Vagina (tissue), 2 donors: ENCODE measurements at regions not wholly inside any gene's neighbourhood (a gene's known extent, or its start where the extent isn't known, plus 50 kb on each side); places are given as distances from the start of the nearest gene placed in this dataset.

Experiments
- DNase-seq, 2 donors: peaks; one replicate each; pipeline ENCODE4 v3.0.0-alpha.2; 2017; ENCODE audit errors: extremely low spot score in 2 of 2
- H3K27ac ChIP-seq: fragments of 200-600 bp; sonication (generic); one replicate; pipeline ENCODE4 v1.5.1; 2019
- H3K27me3 ChIP-seq: fragments of 200-600 bp; sonication (generic); one replicate; pipeline ENCODE4 v1.5.1; 2019
- H3K36me3 ChIP-seq, 2 donors: fragments of 200-600 bp; sonication (generic); one replicate each; pipeline ENCODE4 v1.5.1; 2017 to 2019
- H3K4me1 ChIP-seq: fragments of 200-600 bp; sonication (generic); one replicate; pipeline ENCODE4 v1.5.1; 2019
- H3K4me3 ChIP-seq, 2 donors: fragments of 200-600 bp; sonication (generic); 1 replicate in 1 of 2; 2 replicates in 1 of 2; pipeline ENCODE4 v1.5.1; 2016 to 2019
- H3K9me3 ChIP-seq: fragments of 200-600 bp; sonication (generic); one replicate; pipeline ENCODE4 v1.5.1; 2019
- CTCF ChIP-seq, 3 experiments: fragments of 450-650 bp in 2 of 3; fragments of 200-600 bp in 1 of 3; sonication (generic) in 1 of 3; IDR thresholded peaks; one replicate each; pipeline ENCODE4 v1.5.1; 2017 to 2019; ENCODE audit warnings: antibody characterized with exemption in 3 of 3, mild to moderate bottlenecking in 2 of 3, moderate library complexity in 2 of 3
- POLR2A ChIP-seq, 2 donors: fragments of 450-650 bp; IDR thresholded peaks; one replicate each; pipeline ENCODE4 v1.6.1; 2017; ENCODE audit warnings: antibody characterized with exemption in 2 of 2, mild to moderate bottlenecking in 2 of 2, moderate library complexity in 2 of 2
- POLR2AphosphoS5 ChIP-seq, 2 donors: sonication (generic); formaldehyde crosslinking; IDR thresholded peaks; one replicate each; pipeline ENCODE4 v1.9.0; 2017; ENCODE audit warnings: antibody characterized with exemption in 2 of 2, mild to moderate bottlenecking in 2 of 2, low read depth in 1 of 2; ENCODE audit not compliant: insufficient read depth in 1 of 2
- intact Hi-C: fragments of 100-400 bp; cut with DNase I; formaldehyde crosslinking; loops from one replicate; pipeline ENCODE4 v1.15.1; 2023

- no peak for DNase-seq
- H3K27ac ChIP-seq = no peak overlapping the region
- H3K36me3 ChIP-seq = no peaks in the 10 kb centered on the region
- no peak overlapping the region for H3K4me3 ChIP-seq
- no peaks in the 10 kb centered on the region for H3K9me3 ChIP-seq
- H3K27me3 ChIP-seq = no peaks in the 10 kb centered on the region
- no peak for TF ChIP-seq CTCF (IDR thresholded peaks at IDR 0.05)
- TF ChIP-seq POLR2A (IDR thresholded peaks at IDR 0.05) = no peak
- TF ChIP-seq POLR2AphosphoS5 (IDR thresholded peaks at IDR 0.05; ENCODE audit: insufficient read depth in 1 of 2, low read depth in 1 of 2) = no peak
- intact Hi-C loops = no loop called here
- no peaks in the 10 kb centered on the region for H3K4me1 ChIP-seq
Measured at GRCh38 chr12:126248871-126249403, 1183.7 kb downstream of the AACS start.

GRCh38 chr12:126258190-126258589 lies 1193.0 kb downstream of the AACS start:
- Histone ChIP-seq H3K27ac (no peak overlapping the region), H3K4me1 (no peaks in the 10 kb centered on the region), H3K9me3 (no peaks in the 10 kb centered on the region), H3K27me3 (no peaks in the 10 kb centered on the region), H3K4me3 (no peak overlapping the region), H3K36me3 (no peaks in the 10 kb centered on the region)
- no peak for DNase-seq
- intact Hi-C loops = no loop called here
- no peak for TF ChIP-seq POLR2A (IDR thresholded peaks at IDR 0.05)
- no peak for TF ChIP-seq POLR2AphosphoS5 (IDR thresholded peaks at IDR 0.05; ENCODE audit: insufficient read depth in 1 of 2, low read depth in 1 of 2)
- TF ChIP-seq CTCF (IDR thresholded peaks at IDR 0.05) = no peak

- H3K27ac ChIP-seq = no peak overlapping the region
- no peaks in the 10 kb centered on the region for H3K9me3 ChIP-seq
- intact Hi-C loops = no loop called here
- H3K4me3 ChIP-seq = no peak overlapping the region
- no peaks in the 10 kb centered on the region for H3K36me3 ChIP-seq
- no peak for DNase-seq
- no peaks in the 10 kb centered on the region for H3K27me3 ChIP-seq
- H3K4me1 ChIP-seq = no peaks in the 10 kb centered on the region
- TF ChIP-seq POLR2A (IDR thresholded peaks at IDR 0.05) (no peak), CTCF (IDR thresholded peaks at IDR 0.05) (no peak), POLR2AphosphoS5 (IDR thresholded peaks at IDR 0.05; ENCODE audit: insufficient read depth in 1 of 2, low read depth in 1 of 2) (no peak)
Measured at GRCh38 chr12:126262829-126263228, 1197.6 kb downstream of the AACS start.

- TF ChIP-seq POLR2AphosphoS5 (IDR thresholded peaks at IDR 0.05; ENCODE audit: insufficient read depth in 1 of 2, low read depth in 1 of 2) (no peak), POLR2A (IDR thresholded peaks at IDR 0.05) (no peak), CTCF (IDR thresholded peaks at IDR 0.05) (no peak)
- no peak overlapping the region for H3K4me3 ChIP-seq
- no peak for DNase-seq
- H3K9me3 ChIP-seq = no peaks in the 10 kb centered on the region
- intact Hi-C loops = no loop called here
- H3K27ac ChIP-seq = no peak overlapping the region
- no peaks in the 10 kb centered on the region for H3K36me3 ChIP-seq
- no peaks in the 10 kb centered on the region for H3K4me1 ChIP-seq
- H3K27me3 ChIP-seq = no peaks in the 10 kb centered on the region
Measured at GRCh38 chr12:126268222-126268621, 1203.0 kb downstream of the AACS start.

- H3K4me3 ChIP-seq = no peak overlapping the region
- no peaks in the 10 kb centered on the region for H3K36me3 ChIP-seq
- H3K27ac ChIP-seq = no peak overlapping the region
- H3K9me3 ChIP-seq = no peaks in the 10 kb centered on the region
- no peak for DNase-seq
- TF ChIP-seq POLR2A (IDR thresholded peaks at IDR 0.05) = no peak
- TF ChIP-seq POLR2AphosphoS5 (IDR thresholded peaks at IDR 0.05; ENCODE audit: insufficient read depth in 1 of 2, low read depth in 1 of 2) = no peak
- no peak for TF ChIP-seq CTCF (IDR thresholded peaks at IDR 0.05)
- no peaks in the 10 kb centered on the region for H3K27me3 ChIP-seq
- intact Hi-C loops = no loop called here
- no peaks in the 10 kb centered on the region for H3K4me1 ChIP-seq
Measured at GRCh38 chr12:126271159-126271558, 1205.9 kb downstream of the AACS start.
